Renal pelvis (tissue), 1 donor: ENCODE measurements at regions not wholly inside any gene's neighbourhood (a gene's known extent, or its start where the extent isn't known, plus 50 kb on each side); places are given as distances from the start of the nearest gene placed in this dataset.
A peak's percentile ranks its signal among the peaks of the same experiment; 100 is the strongest.

ENCODE experiments used
- DNase-seq: peaks from one replicate; pipeline ENCODE4 v3.0.0-alpha.2; 2013

- DNase-seq = no peak
These were observed 311.5 kb downstream of the DUSP10 start for GRCh38 chr1:221430152-221430960.

- peak; percentile 2 for DNase-seq
These were observed 310.7 kb downstream of the DUSP10 start for GRCh38 chr1:221431068-221431651.

- DNase-seq = no peak
These were observed 309.9 kb downstream of the DUSP10 start for GRCh38 chr1:221431961-221432360.

GRCh38 chr1:221435504-221435904, 306.4 kb downstream of the DUSP10 start:
- DNase-seq = peak; percentile 40

- no peak for DNase-seq
These were observed 304.7 kb downstream of the DUSP10 start for GRCh38 chr1:221437171-221437570.

- DNase-seq = no peak
These were observed 304.0 kb downstream of the DUSP10 start for GRCh38 chr1:221437926-221438325.

- DNase-seq = no peak
These were observed 302.7 kb downstream of the DUSP10 start for GRCh38 chr1:221439008-221439746.

- peak; percentile 8 for DNase-seq
These were observed 302.0 kb downstream of the DUSP10 start for GRCh38 chr1:221439747-221440501.

- DNase-seq = peak; percentile 33
These were observed 301.2 kb downstream of the DUSP10 start for GRCh38 chr1:221440658-221441057.

GRCh38 chr1:221442056-221442455, 299.8 kb downstream of the DUSP10 start:
- no peak for DNase-seq

- DNase-seq = no peak
These were observed 297.5 kb downstream of the DUSP10 start for GRCh38 chr1:221444346-221444745.

GRCh38 chr1:221448585-221449175, 293.2 kb downstream of the DUSP10 start:
- DNase-seq = no peak

- DNase-seq = no peak
These were observed 292.7 kb downstream of the DUSP10 start for GRCh38 chr1:221449194-221449593.

GRCh38 chr1:221449801-221450470, 292.0 kb downstream of the DUSP10 start:
- no peak for DNase-seq

- no peak for DNase-seq
These were observed 290.1 kb downstream of the DUSP10 start for GRCh38 chr1:221451741-221452140.

GRCh38 chr1:221454096-221454495, 287.8 kb downstream of the DUSP10 start:
- DNase-seq = no peak

GRCh38 chr1:221456918-221457317, 285.0 kb downstream of the DUSP10 start:
- no peak for DNase-seq

GRCh38 chr1:221457685-221458446, 284.0 kb downstream of the DUSP10 start:
- no peak for DNase-seq

GRCh38 chr1:221458447-221459156, 283.3 kb downstream of the DUSP10 start:
- DNase-seq = peak; percentile 58

- DNase-seq = no peak
These were observed 282.3 kb downstream of the DUSP10 start for GRCh38 chr1:221459558-221459957.
